Myocyte (in vitro differentiated cells): ENCODE measurements at regions not wholly inside any gene's neighbourhood (a gene's known extent, or its start where the extent isn't known, plus 50 kb on each side); places are given as distances from the start of the nearest gene placed in this dataset.

Source experiments
- DNase-seq: peaks from one replicate; pipeline ENCODE4 v3.0.0-alpha.2; 2012; ENCODE audit warnings: low read depth

- DNase-seq: no peak
Observed at GRCh38 chr2:48135797-48136196, 178.7 kb upstream of the FOXN2 start.

GRCh38 chr2:48137829-48138228, 176.7 kb upstream of the FOXN2 start:
- no peak for DNase-seq

DNA sequence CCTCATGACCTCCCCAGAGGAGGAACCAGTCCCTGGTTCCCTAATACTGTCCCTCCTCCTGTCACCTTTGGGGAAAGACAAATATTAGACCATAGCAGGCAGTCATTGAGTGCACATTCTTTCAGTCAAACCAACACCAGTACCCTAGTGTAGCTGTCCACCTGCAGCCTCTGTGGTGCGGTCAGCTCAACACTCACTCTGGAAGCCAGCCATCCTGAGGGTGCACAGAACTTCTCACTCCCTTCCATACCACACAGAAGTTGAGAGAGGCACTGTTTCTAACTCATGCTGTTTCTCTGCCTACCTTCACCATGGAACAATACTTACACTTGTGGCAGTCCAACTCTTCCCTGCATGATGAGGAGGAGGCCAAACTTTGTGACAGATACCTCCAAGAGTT, 175.6 kb upstream of the FOXN2 start:
- DNase-seq: no peak

DNA sequence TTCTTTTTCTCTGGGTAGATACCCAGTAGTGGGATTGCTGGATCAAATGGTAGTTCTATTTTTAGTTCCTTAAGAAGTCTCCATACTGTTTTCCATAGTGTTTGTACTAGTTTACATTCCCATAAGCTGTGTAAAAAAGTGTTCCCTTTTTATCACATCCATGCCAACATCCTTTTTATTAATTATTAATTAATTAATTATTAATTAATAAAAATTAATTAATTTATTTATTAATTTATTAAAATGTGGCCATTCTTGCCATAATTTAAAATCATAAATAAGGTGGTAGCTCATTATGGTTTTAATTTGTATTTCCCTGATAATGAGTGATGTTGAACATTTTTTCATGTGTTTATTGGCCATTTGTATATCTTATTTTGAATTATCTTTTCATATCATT, 173.9 kb upstream of the FOXN2 start:
- DNase-seq: no peak

DNA sequence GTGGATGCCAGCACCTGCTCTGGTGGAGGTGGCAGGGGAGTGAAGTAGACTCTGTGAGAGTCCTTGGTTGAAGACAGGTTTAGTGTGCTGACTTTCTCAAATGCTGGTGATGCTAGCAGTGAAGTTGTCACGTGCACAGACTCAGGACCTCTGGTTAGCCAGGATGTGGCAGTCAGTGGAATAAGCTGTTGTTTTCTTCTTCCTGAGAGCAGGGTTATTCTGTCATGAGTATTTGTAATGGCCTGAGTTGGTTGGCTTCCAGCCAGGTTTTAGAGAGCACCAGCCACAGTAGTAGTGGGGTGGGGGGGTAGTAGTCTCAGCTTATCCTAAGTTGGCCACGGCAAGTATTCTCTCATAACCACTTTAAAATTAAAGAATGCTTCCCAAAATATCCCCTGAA, 169.7 kb upstream of the FOXN2 start:
- DNase-seq: peak; percentile 18

GRCh38 chr2:48145845-48146452, 168.5 kb upstream of the FOXN2 start:
- no peak for DNase-seq

GRCh38 chr2:48146552-48146951, 167.9 kb upstream of the FOXN2 start:
- DNase-seq: no peak

- no peak for DNase-seq
Observed at GRCh38 chr2:48147719-48148118, 166.8 kb upstream of the FOXN2 start.

GRCh38 chr2:48148841-48149430, 165.5 kb upstream of the FOXN2 start:
- peak; percentile 2 for DNase-seq

DNA sequence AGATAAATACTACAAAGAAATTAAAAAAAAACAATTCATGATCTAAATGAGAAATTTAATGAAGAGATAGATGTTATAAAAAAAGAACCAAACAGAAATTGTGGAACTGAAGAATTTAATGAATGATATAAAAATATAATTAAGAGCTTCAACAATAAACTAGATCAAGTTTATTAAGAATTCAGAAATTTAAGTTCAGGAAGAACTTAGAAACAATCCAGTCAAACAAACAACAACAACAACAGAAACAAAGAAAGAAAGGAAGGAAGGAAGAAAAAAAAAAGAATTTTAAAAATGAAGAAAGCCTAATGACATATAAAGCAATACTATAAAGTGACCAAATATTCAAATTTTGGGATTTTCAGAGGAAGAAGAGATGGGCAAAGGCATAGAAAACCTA, 157.3 kb upstream of the FOXN2 start:
- no peak for DNase-seq

- no peak for DNase-seq
Observed at GRCh38 chr2:48161628-48162027, 152.9 kb upstream of the FOXN2 start.

- DNase-seq: no peak
Observed at GRCh38 chr2:48162742-48163141, 151.7 kb upstream of the FOXN2 start.

GRCh38 chr2:48165070-48165753, 149.3 kb upstream of the FOXN2 start:
- DNase-seq: no peak

DNA sequence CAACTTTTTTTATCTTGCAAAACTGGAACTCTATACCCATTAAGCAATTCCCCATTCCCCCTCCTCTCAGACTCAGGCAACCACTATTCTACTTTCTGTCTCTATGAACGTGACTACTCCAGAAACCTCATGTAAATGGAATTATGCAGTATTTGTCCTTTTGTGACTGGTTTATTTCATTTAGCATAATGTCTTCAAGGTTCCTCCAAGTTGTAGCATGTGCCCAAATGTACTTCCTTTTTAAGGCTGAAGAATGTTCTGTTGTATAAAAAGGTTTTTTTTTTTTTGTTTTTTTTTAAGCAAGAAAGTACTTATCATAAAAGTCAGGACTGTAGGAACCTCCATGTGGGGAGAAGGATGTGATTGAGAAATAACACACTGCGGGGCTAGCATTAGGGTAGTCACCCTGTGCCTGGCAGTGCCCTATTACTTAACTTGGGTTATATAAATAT, 145.3 kb upstream of the FOXN2 start:
- DNase-seq: no peak

GRCh38 chr2:48170281-48170680, 144.2 kb upstream of the FOXN2 start:
- DNase-seq: no peak

- no peak for DNase-seq
Observed at GRCh38 chr2:48173141-48173540, 141.3 kb upstream of the FOXN2 start.

GRCh38 chr2:48174503-48174902, 140.0 kb upstream of the FOXN2 start:
- DNase-seq: no peak

DNA sequence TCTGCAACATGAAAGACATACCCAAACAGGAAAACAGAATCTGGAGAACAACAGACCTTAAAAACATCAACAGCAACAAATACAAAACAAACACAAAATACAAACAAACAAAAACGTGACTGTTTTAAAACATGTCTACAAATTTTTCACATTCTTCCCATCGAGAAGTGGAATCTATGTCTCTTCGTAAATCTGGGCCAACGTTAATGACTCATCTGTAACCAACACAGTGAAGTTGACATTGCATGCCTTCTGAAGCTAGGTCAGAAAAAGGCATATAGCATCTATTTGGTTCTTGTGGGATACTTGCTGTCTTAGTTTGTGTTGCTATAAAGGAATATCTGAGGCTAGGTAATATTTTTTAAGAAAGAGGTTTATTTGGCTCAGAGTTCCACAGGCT, 139.2 kb upstream of the FOXN2 start:
- DNase-seq: peak; percentile 33

- no peak for DNase-seq
Observed at GRCh38 chr2:48175656-48176055, 138.8 kb upstream of the FOXN2 start.

GRCh38 chr2:48176876-48177275, 137.6 kb upstream of the FOXN2 start:
- DNase-seq: no peak

DNA sequence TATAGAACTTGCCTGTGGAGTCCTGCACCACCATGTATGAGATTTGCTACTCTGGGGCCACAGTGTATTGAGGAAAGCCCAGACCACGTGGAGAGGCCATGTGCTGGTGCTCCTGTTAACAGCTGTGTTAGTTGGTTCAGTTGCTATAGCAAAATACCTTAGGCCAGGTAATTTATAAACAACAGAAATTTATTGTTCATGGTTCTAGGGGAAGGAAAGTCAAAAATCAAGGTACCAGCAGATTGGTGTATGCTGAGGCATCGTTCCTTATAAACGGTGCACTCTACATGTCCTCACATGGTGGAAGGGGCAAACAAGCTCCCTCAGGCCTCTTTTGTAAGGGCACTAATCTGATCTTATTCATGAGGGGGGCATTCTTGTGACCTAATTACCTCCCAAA, 135.9 kb upstream of the FOXN2 start:
- no peak for DNase-seq

- DNase-seq: no peak
Observed at GRCh38 chr2:48180557-48180956, 133.9 kb upstream of the FOXN2 start.

DNA sequence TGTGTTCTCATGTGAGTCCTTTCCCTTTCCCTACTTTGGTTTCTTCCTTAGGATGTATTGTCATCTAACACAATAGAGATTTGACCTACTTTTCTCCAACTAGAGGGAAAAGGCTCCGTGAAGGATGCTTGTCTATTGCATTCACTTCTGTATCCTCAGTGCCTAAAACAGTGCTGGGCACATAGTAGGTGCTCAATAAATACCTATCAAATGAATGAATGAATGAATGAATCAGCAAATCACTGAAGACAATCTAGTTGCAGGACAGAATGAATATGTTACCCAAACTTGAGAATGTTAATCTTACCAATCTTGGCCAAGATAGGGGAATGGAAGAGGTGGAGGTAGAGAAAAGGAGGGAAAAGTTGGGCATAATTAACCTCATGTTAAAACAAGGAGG, 131.2 kb upstream of the FOXN2 start:
- no peak for DNase-seq
